HL-60 (cell line): ENCODE measurements at regions not wholly inside any gene's neighbourhood (a gene's known extent, or its start where the extent isn't known, plus 50 kb on each side); places are given as distances from the start of the nearest gene placed in this dataset.

ENCODE experiments used
- DNase-seq, 2 experiments: peaks; one replicate each; pipeline ENCODE4 v3.0.0-alpha.2; 2010 to 2020; ENCODE audit warnings: low read depth in 1 of 2, low spot score in 1 of 2
- H3K27ac ChIP-seq: fragments of 250-450 bp; sonication (Bioruptor Pico); replicated peaks from 2 replicates; pipeline ENCODE4 v1.5.1; 2020; ENCODE audit warnings: mild to moderate bottlenecking, moderate library complexity
- H3K27me3 ChIP-seq: fragments of 250-450 bp; sonication (Bioruptor Pico); 2 replicates; pipeline ENCODE4 v1.5.1; 2021; ENCODE audit warnings: mild to moderate bottlenecking, moderate library complexity; ENCODE audit not compliant: insufficient read depth, poor library complexity, severe bottlenecking
- H3K4me3 ChIP-seq: replicated peaks from 2 replicates; pipeline ENCODE4 v1.5.1; 2011; ENCODE audit warnings: mild to moderate bottlenecking, control low read depth, low read length; ENCODE audit not compliant: insufficient read depth
- GABPA ChIP-seq: IDR thresholded peaks from 2 replicates; pipeline ENCODE4 v1.6.1; 2012; ENCODE audit warnings: low read depth
- POLR2AphosphoS5 ChIP-seq: IDR thresholded peaks from 2 replicates; pipeline ENCODE4 v1.6.1; 2012; ENCODE audit warnings: low read depth
- SPI1 ChIP-seq: IDR thresholded peaks from 2 replicates; pipeline ENCODE4 v1.6.1; 2012; ENCODE audit warnings: low read depth, mild to moderate bottlenecking, borderline replicate concordance
- TF ChIP-seq, protein P1 (sequence below): IDR thresholded peaks from 2 replicates; pipeline ENCODE4 v1.6.1; 2012; ENCODE audit warnings: low read depth; ENCODE audit not compliant: insufficient replicate concordance
- TF ChIP-seq, protein P2 (sequence below): IDR thresholded peaks from one replicate; pipeline ENCODE4 v1.5.1; 2011; ENCODE audit warnings: low read length, control low read depth, inconsistent platforms; ENCODE audit not compliant: insufficient read depth

DNA sequence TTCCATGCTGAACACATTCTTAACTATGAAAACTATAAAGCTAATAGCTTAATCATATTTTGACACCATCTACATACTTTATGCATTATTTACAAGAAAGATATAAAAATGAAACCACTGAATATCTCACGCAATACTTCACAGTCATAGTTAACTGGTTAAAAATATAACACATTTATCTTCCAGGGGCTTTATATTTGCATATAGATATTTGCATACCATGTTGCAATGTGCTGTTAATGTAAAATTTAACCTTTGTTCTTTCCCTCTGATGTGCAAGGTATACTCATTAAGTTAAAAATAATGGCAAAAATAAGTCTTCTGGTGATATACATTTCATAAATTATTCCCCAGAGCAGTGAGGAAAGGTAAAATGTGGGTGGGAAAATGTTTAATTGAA is 76.9 kb upstream of the MGMT start:
- DNase-seq: no peak
- H3K4me3 ChIP-seq: no peak overlapping the region
- no peak overlapping the region for H3K27ac ChIP-seq
- TF ChIP-seq, protein P1, sequence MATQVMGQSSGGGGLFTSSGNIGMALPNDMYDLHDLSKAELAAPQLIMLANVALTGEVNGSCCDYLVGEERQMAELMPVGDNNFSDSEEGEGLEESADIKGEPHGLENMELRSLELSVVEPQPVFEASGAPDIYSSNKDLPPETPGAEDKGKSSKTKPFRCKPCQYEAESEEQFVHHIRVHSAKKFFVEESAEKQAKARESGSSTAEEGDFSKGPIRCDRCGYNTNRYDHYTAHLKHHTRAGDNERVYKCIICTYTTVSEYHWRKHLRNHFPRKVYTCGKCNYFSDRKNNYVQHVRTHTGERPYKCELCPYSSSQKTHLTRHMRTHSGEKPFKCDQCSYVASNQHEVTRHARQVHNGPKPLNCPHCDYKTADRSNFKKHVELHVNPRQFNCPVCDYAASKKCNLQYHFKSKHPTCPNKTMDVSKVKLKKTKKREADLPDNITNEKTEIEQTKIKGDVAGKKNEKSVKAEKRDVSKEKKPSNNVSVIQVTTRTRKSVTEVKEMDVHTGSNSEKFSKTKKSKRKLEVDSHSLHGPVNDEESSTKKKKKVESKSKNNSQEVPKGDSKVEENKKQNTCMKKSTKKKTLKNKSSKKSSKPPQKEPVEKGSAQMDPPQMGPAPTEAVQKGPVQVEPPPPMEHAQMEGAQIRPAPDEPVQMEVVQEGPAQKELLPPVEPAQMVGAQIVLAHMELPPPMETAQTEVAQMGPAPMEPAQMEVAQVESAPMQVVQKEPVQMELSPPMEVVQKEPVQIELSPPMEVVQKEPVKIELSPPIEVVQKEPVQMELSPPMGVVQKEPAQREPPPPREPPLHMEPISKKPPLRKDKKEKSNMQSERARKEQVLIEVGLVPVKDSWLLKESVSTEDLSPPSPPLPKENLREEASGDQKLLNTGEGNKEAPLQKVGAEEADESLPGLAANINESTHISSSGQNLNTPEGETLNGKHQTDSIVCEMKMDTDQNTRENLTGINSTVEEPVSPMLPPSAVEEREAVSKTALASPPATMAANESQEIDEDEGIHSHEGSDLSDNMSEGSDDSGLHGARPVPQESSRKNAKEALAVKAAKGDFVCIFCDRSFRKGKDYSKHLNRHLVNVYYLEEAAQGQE: no peak
- TF ChIP-seq, protein P2, sequence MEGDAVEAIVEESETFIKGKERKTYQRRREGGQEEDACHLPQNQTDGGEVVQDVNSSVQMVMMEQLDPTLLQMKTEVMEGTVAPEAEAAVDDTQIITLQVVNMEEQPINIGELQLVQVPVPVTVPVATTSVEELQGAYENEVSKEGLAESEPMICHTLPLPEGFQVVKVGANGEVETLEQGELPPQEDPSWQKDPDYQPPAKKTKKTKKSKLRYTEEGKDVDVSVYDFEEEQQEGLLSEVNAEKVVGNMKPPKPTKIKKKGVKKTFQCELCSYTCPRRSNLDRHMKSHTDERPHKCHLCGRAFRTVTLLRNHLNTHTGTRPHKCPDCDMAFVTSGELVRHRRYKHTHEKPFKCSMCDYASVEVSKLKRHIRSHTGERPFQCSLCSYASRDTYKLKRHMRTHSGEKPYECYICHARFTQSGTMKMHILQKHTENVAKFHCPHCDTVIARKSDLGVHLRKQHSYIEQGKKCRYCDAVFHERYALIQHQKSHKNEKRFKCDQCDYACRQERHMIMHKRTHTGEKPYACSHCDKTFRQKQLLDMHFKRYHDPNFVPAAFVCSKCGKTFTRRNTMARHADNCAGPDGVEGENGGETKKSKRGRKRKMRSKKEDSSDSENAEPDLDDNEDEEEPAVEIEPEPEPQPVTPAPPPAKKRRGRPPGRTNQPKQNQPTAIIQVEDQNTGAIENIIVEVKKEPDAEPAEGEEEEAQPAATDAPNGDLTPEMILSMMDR: no peak
- TF ChIP-seq GABPA (no peak), SPI1 (no peak)
- H3K27me3 ChIP-seq: peaks cover 5% of the 10 kb centered on the region

DNA sequence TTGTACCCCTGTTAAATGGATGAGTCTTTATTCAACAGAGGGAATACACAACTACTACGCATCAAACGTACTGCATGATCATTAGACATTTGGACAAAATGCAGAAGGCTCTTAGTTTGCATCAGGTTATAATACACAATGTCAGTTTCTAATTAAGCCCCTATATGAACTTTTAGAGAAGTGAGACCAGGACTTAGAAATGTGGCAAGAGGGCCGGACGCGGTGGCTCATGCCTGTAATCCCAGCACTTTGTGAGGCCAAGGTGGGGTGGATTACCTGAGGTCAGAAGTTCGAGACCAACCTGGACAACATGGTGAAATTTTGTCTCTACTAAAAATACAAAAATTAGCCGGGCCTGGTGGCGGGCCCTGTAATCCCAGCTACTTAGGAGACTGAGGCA is 76.3 kb upstream of the MGMT start:
- no peak overlapping the region for H3K27ac ChIP-seq
- TF ChIP-seq, protein P1: no peak
- TF ChIP-seq GABPA (no peak), SPI1 (no peak), POLR2AphosphoS5 (no peak)
- TF ChIP-seq, protein P2: no peak
- no peak for DNase-seq
- no peak overlapping the region for H3K4me3 ChIP-seq
- H3K27me3 ChIP-seq: peaks cover 6% of the 10 kb centered on the region

DNA sequence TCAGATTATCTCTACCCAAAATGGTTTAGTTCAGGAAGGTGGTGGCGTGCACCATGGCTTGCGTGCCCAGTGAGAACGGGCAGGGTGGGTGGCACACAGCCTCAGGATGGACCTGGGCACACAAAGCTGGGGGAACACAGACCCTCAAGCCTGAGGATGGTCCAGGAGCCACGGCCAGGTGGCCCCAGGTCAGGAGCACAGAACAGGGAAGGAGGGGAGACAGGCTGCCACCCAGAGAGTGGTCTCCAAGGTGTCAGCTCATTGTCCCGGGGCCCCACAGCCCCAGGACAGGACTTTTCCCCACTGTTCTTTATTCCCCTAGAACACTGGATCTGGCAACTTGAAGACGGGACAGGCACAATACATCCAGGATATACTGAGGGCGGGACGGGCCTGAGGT is 75.6 kb upstream of the MGMT start:
- no peak overlapping the region for H3K27ac ChIP-seq
- no peak for DNase-seq
- no peak overlapping the region for H3K4me3 ChIP-seq
- H3K27me3 ChIP-seq: peaks cover 6% of the 10 kb centered on the region
- TF ChIP-seq, protein P1: no peak
- TF ChIP-seq GABPA (no peak), SPI1 (no peak), POLR2AphosphoS5 (no peak)
- TF ChIP-seq, protein P2: no peak
